SK-N-SH (cell line): ENCODE measurements at regions not wholly inside any gene's neighbourhood (a gene's known extent, or its start where the extent isn't known, plus 50 kb on each side); places are given as distances from the start of the nearest gene placed in this dataset.
"Not testable (repeated sequence)": the region's sequence is repeated elsewhere in the genome, so short reads cannot be mapped to it uniquely, and the experiment has no call there.

Source experiments
- CTCF ChIA-PET: fragments of 300-600, 350-600 bp; formaldehyde crosslinking; extraction: SDS; loops from one replicate; lab custom pipeline; 2021; lab: Yijun Ruan, JAX
- POLR2A ChIA-PET: fragments of 350-600 bp; sonication (Branson Sonifier 250); formaldehyde crosslinking; extraction: SDS; loops from one replicate; lab custom pipeline; 2020; ENCODE audit warnings: antibody characterized with exemption, inconsistent platforms; lab: Yijun Ruan, JAX
- DNase-seq: peaks from one replicate; pipeline ENCODE4 v3.0.0; 2012
- H2AFZ ChIP-seq: fragments of 200-600 bp; sonication (generic); 2 replicates; pipeline ENCODE4 v1.8.1; 2016; ENCODE audit warnings: antibody characterized with exemption, mild to moderate bottlenecking, low read depth
- H3F3A ChIP-seq: fragments of 200-600 bp; sonication (generic); replicated peaks from 2 replicates; pipeline ENCODE3; 2016; ENCODE audit warnings: antibody characterized with exemption, mild to moderate bottlenecking; ENCODE audit not compliant: insufficient read depth
- H3K27ac ChIP-seq, 2 experiments: fragments of 200-500 bp in 1 of 2; fragments of 200-600 bp in 1 of 2; sonication (Bioruptor generic) in 1 of 2; sonication (generic), shearing (Covaris generic) in 1 of 2; 2 replicates each; pipeline versions ENCODE4 v1.5.1 to v1.6.1; 2014 to 2016; ENCODE audit warnings: low read depth in 2 of 2, inconsistent platforms in 1 of 2, low read length in 1 of 2, mild to moderate bottlenecking in 1 of 2, mixed read lengths in 1 of 2
- H3K27me3 ChIP-seq: fragments of 200-600 bp; sonication (generic), shearing (Covaris generic); 2 replicates; pipeline ENCODE4 v1.6.1; 2016; ENCODE audit warnings: mixed run types; ENCODE audit not compliant: insufficient read depth
- H3K36me3 ChIP-seq, 2 experiments: fragments of 200-500 bp in 1 of 2; fragments of 200-600 bp in 1 of 2; sonication (Bioruptor generic) in 1 of 2; sonication (generic) in 1 of 2; replicated peaks in 1 of 2; 2 replicates each; pipeline versions ENCODE3 to v1.5.1; 2014 to 2016; ENCODE audit warnings: low read length in 1 of 2, mild to moderate bottlenecking in 1 of 2; ENCODE audit not compliant: insufficient read depth in 2 of 2, control insufficient read depth in 1 of 2
- H3K4me1 ChIP-seq, 2 experiments: fragments of 200-500 bp in 1 of 2; fragments of 200-600 bp in 1 of 2; sonication (Bioruptor generic) in 1 of 2; sonication (generic), shearing (Covaris generic) in 1 of 2; 2 replicates each; pipeline versions ENCODE4 v1.5.1 to v1.6.1; 2014 to 2016; ENCODE audit warnings: low read depth in 1 of 2, low read length in 1 of 2, mixed run types in 1 of 2; ENCODE audit not compliant: insufficient read depth in 2 of 2, control insufficient read depth in 1 of 2
- H3K4me2 ChIP-seq: fragments of 200-600 bp; sonication (generic), shearing (Covaris generic); 2 replicates; pipeline ENCODE4 v1.6.1; 2017; ENCODE audit warnings: mixed run types
- H3K4me3 ChIP-seq, 2 experiments: fragments of 200-500 bp in 1 of 2; fragments of 200-600 bp in 1 of 2; sonication (Bioruptor generic) in 1 of 2; sonication (generic), shearing (Covaris generic) in 1 of 2; 2 replicates each; pipeline versions ENCODE4 v1.5.1 to v1.8.1; 2014 to 2016; ENCODE audit warnings: low read depth in 2 of 2, inconsistent platforms in 1 of 2, low read length in 1 of 2, mild to moderate bottlenecking in 1 of 2, mixed read lengths in 1 of 2, moderate library complexity in 1 of 2
- H3K79me2 ChIP-seq: fragments of 200-600 bp; sonication (generic); 2 replicates; pipeline ENCODE4 v1.8.1; 2017; ENCODE audit warnings: mild to moderate bottlenecking; ENCODE audit not compliant: insufficient read depth
- H3K9ac ChIP-seq: fragments of 200-600 bp; sonication (generic); 2 replicates; pipeline ENCODE4 v1.6.1; 2017; ENCODE audit warnings: mixed run types
- H3K9me2 ChIP-seq: fragments of 200-600 bp; sonication (generic); 2 replicates; pipeline ENCODE4 v1.6.1; 2017; ENCODE audit warnings: mixed run types
- H3K9me3 ChIP-seq: fragments of 200-600 bp; sonication (generic); 2 replicates; pipeline ENCODE4 v1.6.1; 2017; ENCODE audit warnings: mixed run types, mild to moderate bottlenecking, moderate library complexity
- H4K20me1 ChIP-seq: fragments of 200-600 bp; sonication (generic); 2 replicates; pipeline ENCODE4 v1.6.1; 2017; ENCODE audit warnings: mild to moderate bottlenecking, mixed run types; ENCODE audit not compliant: insufficient read depth
- CTCF ChIP-seq: fragments of 200-600 bp; sonication (generic); IDR thresholded peaks from 2 replicates; pipeline ENCODE4 v1.6.1; 2017; ENCODE audit warnings: antibody characterized with exemption, mild to moderate bottlenecking, moderate library complexity
- ELF1 ChIP-seq: IDR thresholded peaks from 2 replicates; pipeline ENCODE4 v1.4.0; 2012
- FOSL2 ChIP-seq: IDR thresholded peaks from 2 replicates; pipeline ENCODE4 v1.4.0; 2012; ENCODE audit warnings: low read depth, mild to moderate bottlenecking, moderate library complexity, borderline replicate concordance
- FOXJ3 ChIP-seq: sonication (generic); formaldehyde crosslinking; IDR thresholded peaks from 2 replicates; pipeline ENCODE4 v1.5.1; 2020; ENCODE audit warnings: mild to moderate bottlenecking, missing genetic modification reagents
- GATA2 ChIP-seq: sonication (generic); formaldehyde crosslinking; IDR thresholded peaks from 2 replicates; pipeline ENCODE4 v1.5.0; 2020; ENCODE audit warnings: mild to moderate bottlenecking, missing genetic modification reagents
- JUND ChIP-seq: IDR thresholded peaks from 2 replicates; pipeline ENCODE4 v1.4.0; 2012
- NFIC ChIP-seq: IDR thresholded peaks from 2 replicates; pipeline ENCODE4 v1.4.0; 2012; ENCODE audit warnings: borderline replicate concordance
- REST ChIP-seq: IDR thresholded peaks from 2 replicates; pipeline ENCODE4 v1.6.1; 2012; ENCODE audit warnings: mild to moderate bottlenecking, low read depth, low read length, moderate library complexity
- TCF12 ChIP-seq: IDR thresholded peaks from 2 replicates; pipeline ENCODE4 v1.4.0; 2012
- TEAD4 ChIP-seq: IDR thresholded peaks from 2 replicates; pipeline ENCODE4 v1.4.0; 2012; ENCODE audit warnings: mild to moderate bottlenecking, borderline replicate concordance; ENCODE audit not compliant: insufficient read depth
- USF1 ChIP-seq: IDR thresholded peaks from 2 replicates; pipeline ENCODE4 v1.4.0; 2012; ENCODE audit warnings: low read depth, borderline replicate concordance
- ZBTB33 ChIP-seq: IDR thresholded peaks from 2 replicates; pipeline ENCODE4 v1.4.0; 2012; ENCODE audit warnings: low read depth, borderline replicate concordance
- WGBS: methylation state at CpG from one replicate; pipeline ENCODE4 v1.1.6; 2017; ENCODE audit warnings: low lambda C conversion rate; 5-methylcytosine and 5-hydroxymethylcytosine counted together

GRCh38 chr3:87742250-87742649 lies 316.6 kb downstream of the CGGBP1 start:
- no peak for DNase-seq
- Histone ChIP-seq H4K20me1 (no peaks in the 10 kb centered on the region), H3F3A (no peaks in the 10 kb centered on the region), H3K27ac (no peak overlapping the region), H3K4me3 (no peak overlapping the region), H3K9me2 (no peaks in the 10 kb centered on the region), H3K9ac (no peak overlapping the region), H3K9me3 (no peaks in the 10 kb centered on the region), H2AFZ (no peak overlapping the region), H3K79me2 (no peaks in the 10 kb centered on the region), H3K27me3 (no peaks in the 10 kb centered on the region), H3K36me3 (no peaks in the 10 kb centered on the region), H3K4me2 (no peak overlapping the region), H3K4me1 (no peaks in the 10 kb centered on the region)
- CTCF ChIA-PET, result no interaction called here
- TF ChIP-seq TEAD4, result no peak
- no peak for TF ChIP-seq ZBTB33
- no peak for TF ChIP-seq FOSL2
- no peak for TF ChIP-seq TCF12
- TF ChIP-seq USF1, result no peak
- no peak for TF ChIP-seq CTCF
- no peak for TF ChIP-seq NFIC
- no peak for TF ChIP-seq REST
- no peak for TF ChIP-seq GATA2 (CRISPR knock-in tag)
- no peak for TF ChIP-seq JUND
- no peak for TF ChIP-seq FOXJ3 (CRISPR knock-in tag)
- no peak for TF ChIP-seq ELF1
- 3% methylated on average over 2 of the region's 2 CpGs for WGBS
- POLR2A ChIA-PET, result no interaction called here

GRCh38 chr3:87740894-87741293 lies 317.9 kb downstream of the CGGBP1 start:
- H3K79me2 ChIP-seq, H4K20me1 ChIP-seq, H2AFZ ChIP-seq, H3K9ac ChIP-seq, H3K4me2 ChIP-seq, DNase-seq, H3K27me3 ChIP-seq, POLR2A ChIA-PET, H3K4me3 ChIP-seq, H3K9me2 ChIP-seq, H3K4me1 ChIP-seq, H3K9me3 ChIP-seq, H3K27ac ChIP-seq, H3K36me3 ChIP-seq, CTCF ChIA-PET, H3F3A ChIP-seq: not testable (repeated sequence)
- 0% methylated on average over 1 of the region's 1 CpG for WGBS

GRCh38 chr3:87737817-87738216 lies 321.0 kb downstream of the CGGBP1 start:
- H3K36me3 ChIP-seq, H3K9ac ChIP-seq, H3K9me3 ChIP-seq, H3K27me3 ChIP-seq, H3K27ac ChIP-seq, H3K79me2 ChIP-seq, DNase-seq, H3F3A ChIP-seq, H4K20me1 ChIP-seq, H3K4me3 ChIP-seq, H3K4me1 ChIP-seq, H2AFZ ChIP-seq, POLR2A ChIA-PET, CTCF ChIA-PET, H3K9me2 ChIP-seq, H3K4me2 ChIP-seq: not testable (repeated sequence)
- 2% methylated on average over 3 of the region's 3 CpGs for WGBS
